Liver (tissue), 8 donors: ENCODE measurements at regions not wholly inside any gene's neighbourhood (a gene's known extent, or its start where the extent isn't known, plus 50 kb on each side); places are given as distances from the start of the nearest gene placed in this dataset.

Experiments
- DNase-seq: peaks from one replicate; pipeline ENCODE4 v3.0.0-alpha.2; 2017; ENCODE audit warnings: low spot score
- H3K27ac ChIP-seq, 2 donors: one replicate each; pipeline ENCODE4 v1.7.0; 2013; ENCODE audit warnings: inconsistent platforms in 2 of 2, low read length in 2 of 2, control low read depth in 1 of 2, low read depth in 1 of 2, mild to moderate bottlenecking in 1 of 2
- H3K27me3 ChIP-seq, 4 donors: one replicate each; pipeline versions ENCODE4 v1.6.1 to v1.7.0; 2013; ENCODE audit warnings: low read length in 3 of 4, inconsistent platforms in 1 of 4, mild to moderate bottlenecking in 1 of 4, moderate library complexity in 1 of 4; ENCODE audit not compliant: control insufficient read depth in 4 of 4, insufficient read depth in 4 of 4
- H3K36me3 ChIP-seq, 4 donors: one replicate each; pipeline versions ENCODE4 v1.6.1 to v1.7.0; 2013; ENCODE audit warnings: low read length in 3 of 4, mild to moderate bottlenecking in 3 of 4, low read depth in 1 of 4, moderate library complexity in 1 of 4; ENCODE audit not compliant: control insufficient read depth in 4 of 4, insufficient read depth in 3 of 4
- H3K4me1 ChIP-seq, 4 donors: one replicate each; pipeline versions ENCODE4 v1.6.1 to v1.7.0; 2013; ENCODE audit warnings: low read length in 3 of 4, mild to moderate bottlenecking in 3 of 4, moderate library complexity in 1 of 4; ENCODE audit not compliant: control insufficient read depth in 4 of 4, insufficient read depth in 4 of 4
- H3K4me3 ChIP-seq, 3 donors: one replicate each; pipeline versions ENCODE4 v1.6.1 to v1.7.0; 2013; ENCODE audit warnings: low read length in 3 of 3, control low read depth in 1 of 3, low read depth in 1 of 3, mild to moderate bottlenecking in 1 of 3
- H3K9ac ChIP-seq, 2 donors: one replicate each; pipeline ENCODE4 v1.7.0; 2013; ENCODE audit warnings: low read length in 2 of 2, mild to moderate bottlenecking in 2 of 2, moderate library complexity in 2 of 2, control low read depth in 1 of 2, low read depth in 1 of 2
- H3K9me3 ChIP-seq, 4 donors: one replicate each; pipeline versions ENCODE4 v1.6.1 to v1.7.0; 2013; ENCODE audit warnings: low read length in 3 of 4; ENCODE audit not compliant: control insufficient read depth in 4 of 4
- EGR1 ChIP-seq, 2 donors: IDR thresholded peaks; 2 replicates each; pipeline ENCODE4 v1.6.1; 2016 to 2018; ENCODE audit warnings: antibody characterized with exemption in 2 of 2, low read depth in 2 of 2
- FOXA1 ChIP-seq: IDR thresholded peaks from 2 replicates; pipeline ENCODE4 v1.6.1; 2016; ENCODE audit warnings: antibody characterized with exemption
- FOXA2 ChIP-seq: IDR thresholded peaks from 2 replicates; pipeline ENCODE4 v1.6.1; 2016; ENCODE audit warnings: antibody characterized with exemption
- GABPA ChIP-seq, 2 donors: IDR thresholded peaks in 1 of 2; conservative IDR thresholded peaks in 1 of 2; 2 replicates each; pipeline ENCODE4 v1.6.1; 2016; ENCODE audit warnings: antibody characterized with exemption in 2 of 2, mild to moderate bottlenecking in 1 of 2, moderate library complexity in 1 of 2
- HNF4A ChIP-seq, 2 donors: conservative IDR thresholded peaks; 2 replicates each; pipeline ENCODE4 v1.6.1; 2016; ENCODE audit warnings: antibody characterized with exemption in 2 of 2, mild to moderate bottlenecking in 2 of 2
- HNF4G ChIP-seq: IDR thresholded peaks from 2 replicates; pipeline ENCODE4 v1.6.1; 2016; ENCODE audit warnings: antibody characterized with exemption
- JUND ChIP-seq, 2 donors: IDR thresholded peaks; 2 replicates each; pipeline ENCODE4 v1.6.1; 2016; ENCODE audit warnings: antibody characterized with exemption in 2 of 2
- NR2F2 ChIP-seq: IDR thresholded peaks from 2 replicates; pipeline ENCODE4 v1.6.1; 2016; ENCODE audit warnings: antibody characterized with exemption
- RAD21 ChIP-seq, 2 donors: IDR thresholded peaks; 2 replicates each; pipeline ENCODE4 v1.6.1; 2016; ENCODE audit warnings: antibody characterized with exemption in 2 of 2, mild to moderate bottlenecking in 2 of 2
- RXRA ChIP-seq, 2 donors: IDR thresholded peaks; 2 replicates each; pipeline ENCODE4 v1.6.1; 2017 to 2018; ENCODE audit warnings: antibody characterized with exemption in 2 of 2, mild to moderate bottlenecking in 1 of 2
- SP1 ChIP-seq: IDR thresholded peaks from 2 replicates; pipeline ENCODE4 v1.6.1; 2018; ENCODE audit warnings: antibody characterized with exemption, mild to moderate bottlenecking
- TAF1 ChIP-seq: conservative IDR thresholded peaks from 2 replicates; pipeline ENCODE4 v1.6.1; 2016; ENCODE audit warnings: antibody characterized with exemption, mild to moderate bottlenecking
- YY1 ChIP-seq: IDR thresholded peaks from 2 replicates; pipeline ENCODE4 v1.6.1; 2016; ENCODE audit warnings: antibody characterized with exemption, mild to moderate bottlenecking
- whole genome bisulfite sequencing: extraction: QIAGEN DNeasy Blood & Tissue Kit; methylation state at CpG from one replicate; pipeline ENCODE4 v1.1.7; 2013; 5-methylcytosine and 5-hydroxymethylcytosine counted together
- TF ChIP-seq, protein P1 (sequence below): IDR thresholded peaks from 2 replicates; pipeline ENCODE4 v1.6.1; 2016; ENCODE audit warnings: antibody characterized with exemption
- TF ChIP-seq, protein P2 (sequence below): IDR thresholded peaks from 2 replicates; pipeline ENCODE4 v1.6.1; 2016; ENCODE audit warnings: antibody characterized with exemption
- TF ChIP-seq, protein P3 (sequence below): IDR thresholded peaks from 2 replicates; pipeline ENCODE4 v1.6.1; 2016; ENCODE audit warnings: antibody characterized with exemption, mild to moderate bottlenecking
- TF ChIP-seq, protein P4 (sequence below): fragments of 150-350 bp; IDR thresholded peaks from 2 replicates; pipeline ENCODE4 v1.5.1; 2017; ENCODE audit warnings: improper control_type of control experiment, low read depth, low read length; ENCODE audit not compliant: missing input control
- TF ChIP-seq, protein P5 (sequence below): IDR thresholded peaks from 2 replicates; pipeline ENCODE4 v1.6.1; 2016; ENCODE audit warnings: antibody characterized with exemption
- donor health status: healthy.
- donor health status: healthy.
- donor health status: healthy.
- donor health status: healthy.
- donor health status: healthy.

DNA sequence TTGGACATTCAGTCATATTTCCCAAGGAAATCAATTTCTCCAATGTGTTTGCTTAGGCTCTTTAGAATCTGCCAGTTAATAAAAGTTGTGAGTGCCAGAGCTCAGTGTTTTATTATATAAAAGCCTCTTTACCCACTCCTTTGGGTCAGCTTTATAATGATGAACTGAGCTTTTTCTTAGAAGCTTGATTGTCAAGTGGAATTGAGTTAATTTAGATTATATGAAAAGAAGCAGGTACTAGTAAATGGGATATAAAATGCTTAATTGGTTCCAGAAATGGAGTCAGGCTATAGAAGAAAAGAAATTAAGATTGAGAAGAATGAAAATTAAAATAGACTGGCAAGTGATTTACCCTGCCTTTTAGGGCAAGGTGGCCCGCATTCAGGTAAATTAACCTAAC, 363.2 kb downstream of the SLITRK6 start:
- Histone ChIP-seq H3K36me3 (no peaks in the 10 kb centered on the region), H3K27ac (no peak overlapping the region), H3K4me3 (no peak overlapping the region), H3K27me3 (peaks cover 0 to 3% (median 0%) of the 10 kb centered on the region in 4 donors), H3K4me1 (no peaks in the 10 kb centered on the region), H3K9me3 (peaks cover 0 to 3% (median 0%) of the 10 kb centered on the region in 4 donors), H3K9ac (no peak overlapping the region)
- no peak for DNase-seq
- no peak for TF ChIP-seq FOXA1
- no peak for TF ChIP-seq RXRA (IDR thresholded peaks at IDR 0.05)
- no peak for TF ChIP-seq YY1
- TF ChIP-seq, protein P1, sequence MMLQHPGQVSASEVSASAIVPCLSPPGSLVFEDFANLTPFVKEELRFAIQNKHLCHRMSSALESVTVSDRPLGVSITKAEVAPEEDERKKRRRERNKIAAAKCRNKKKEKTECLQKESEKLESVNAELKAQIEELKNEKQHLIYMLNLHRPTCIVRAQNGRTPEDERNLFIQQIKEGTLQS, result no peak
- no peak for TF ChIP-seq RAD21 (IDR thresholded peaks at IDR 0.05)
- no peak for TF ChIP-seq HNF4G
- no peak for TF ChIP-seq HNF4A (conservative IDR thresholded peaks at IDR 0.05)
- TF ChIP-seq, protein P2, sequence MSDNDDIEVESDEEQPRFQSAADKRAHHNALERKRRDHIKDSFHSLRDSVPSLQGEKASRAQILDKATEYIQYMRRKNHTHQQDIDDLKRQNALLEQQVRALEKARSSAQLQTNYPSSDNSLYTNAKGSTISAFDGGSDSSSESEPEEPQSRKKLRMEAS, result no peak
- TF ChIP-seq, protein P3, sequence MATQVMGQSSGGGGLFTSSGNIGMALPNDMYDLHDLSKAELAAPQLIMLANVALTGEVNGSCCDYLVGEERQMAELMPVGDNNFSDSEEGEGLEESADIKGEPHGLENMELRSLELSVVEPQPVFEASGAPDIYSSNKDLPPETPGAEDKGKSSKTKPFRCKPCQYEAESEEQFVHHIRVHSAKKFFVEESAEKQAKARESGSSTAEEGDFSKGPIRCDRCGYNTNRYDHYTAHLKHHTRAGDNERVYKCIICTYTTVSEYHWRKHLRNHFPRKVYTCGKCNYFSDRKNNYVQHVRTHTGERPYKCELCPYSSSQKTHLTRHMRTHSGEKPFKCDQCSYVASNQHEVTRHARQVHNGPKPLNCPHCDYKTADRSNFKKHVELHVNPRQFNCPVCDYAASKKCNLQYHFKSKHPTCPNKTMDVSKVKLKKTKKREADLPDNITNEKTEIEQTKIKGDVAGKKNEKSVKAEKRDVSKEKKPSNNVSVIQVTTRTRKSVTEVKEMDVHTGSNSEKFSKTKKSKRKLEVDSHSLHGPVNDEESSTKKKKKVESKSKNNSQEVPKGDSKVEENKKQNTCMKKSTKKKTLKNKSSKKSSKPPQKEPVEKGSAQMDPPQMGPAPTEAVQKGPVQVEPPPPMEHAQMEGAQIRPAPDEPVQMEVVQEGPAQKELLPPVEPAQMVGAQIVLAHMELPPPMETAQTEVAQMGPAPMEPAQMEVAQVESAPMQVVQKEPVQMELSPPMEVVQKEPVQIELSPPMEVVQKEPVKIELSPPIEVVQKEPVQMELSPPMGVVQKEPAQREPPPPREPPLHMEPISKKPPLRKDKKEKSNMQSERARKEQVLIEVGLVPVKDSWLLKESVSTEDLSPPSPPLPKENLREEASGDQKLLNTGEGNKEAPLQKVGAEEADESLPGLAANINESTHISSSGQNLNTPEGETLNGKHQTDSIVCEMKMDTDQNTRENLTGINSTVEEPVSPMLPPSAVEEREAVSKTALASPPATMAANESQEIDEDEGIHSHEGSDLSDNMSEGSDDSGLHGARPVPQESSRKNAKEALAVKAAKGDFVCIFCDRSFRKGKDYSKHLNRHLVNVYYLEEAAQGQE, result no peak
- TF ChIP-seq SP1, result no peak
- no peak for TF ChIP-seq GABPA (IDR thresholded peaks at IDR 0.05 in 1 of 2, conservative IDR thresholded peaks at IDR 0.05 in 1 of 2)
- no peak for TF ChIP-seq FOXA2
- WGBS, result 95% methylated on average over 1 of the region's 1 CpG

DNA sequence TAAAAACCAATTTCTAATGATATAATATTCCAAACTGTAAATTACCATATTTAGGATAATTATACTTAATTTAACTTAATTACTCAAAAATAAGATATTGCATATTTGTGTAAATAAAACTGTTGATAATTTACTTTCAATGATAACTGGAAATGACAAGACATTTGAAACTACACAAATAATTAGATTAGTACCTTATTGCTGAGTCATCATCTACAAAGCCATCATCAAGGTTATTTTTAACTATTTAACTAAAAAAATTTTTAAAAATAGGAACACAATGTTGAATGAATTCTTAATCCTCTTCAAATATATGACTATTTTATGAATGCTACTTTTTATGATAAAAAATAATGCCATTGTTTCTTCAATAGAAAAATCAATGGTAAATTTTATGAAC, 364.3 kb downstream of the SLITRK6 start:
- H3K4me1 ChIP-seq, result no peaks in the 10 kb centered on the region
- DNase-seq, result no peak
- TF ChIP-seq FOXA2, result no peak
- TF ChIP-seq, protein P4, sequence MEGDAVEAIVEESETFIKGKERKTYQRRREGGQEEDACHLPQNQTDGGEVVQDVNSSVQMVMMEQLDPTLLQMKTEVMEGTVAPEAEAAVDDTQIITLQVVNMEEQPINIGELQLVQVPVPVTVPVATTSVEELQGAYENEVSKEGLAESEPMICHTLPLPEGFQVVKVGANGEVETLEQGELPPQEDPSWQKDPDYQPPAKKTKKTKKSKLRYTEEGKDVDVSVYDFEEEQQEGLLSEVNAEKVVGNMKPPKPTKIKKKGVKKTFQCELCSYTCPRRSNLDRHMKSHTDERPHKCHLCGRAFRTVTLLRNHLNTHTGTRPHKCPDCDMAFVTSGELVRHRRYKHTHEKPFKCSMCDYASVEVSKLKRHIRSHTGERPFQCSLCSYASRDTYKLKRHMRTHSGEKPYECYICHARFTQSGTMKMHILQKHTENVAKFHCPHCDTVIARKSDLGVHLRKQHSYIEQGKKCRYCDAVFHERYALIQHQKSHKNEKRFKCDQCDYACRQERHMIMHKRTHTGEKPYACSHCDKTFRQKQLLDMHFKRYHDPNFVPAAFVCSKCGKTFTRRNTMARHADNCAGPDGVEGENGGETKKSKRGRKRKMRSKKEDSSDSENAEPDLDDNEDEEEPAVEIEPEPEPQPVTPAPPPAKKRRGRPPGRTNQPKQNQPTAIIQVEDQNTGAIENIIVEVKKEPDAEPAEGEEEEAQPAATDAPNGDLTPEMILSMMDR, result no peak
- TF ChIP-seq RXRA (IDR thresholded peaks at IDR 0.05), result no peak
- TF ChIP-seq, protein P1, result no peak
- TF ChIP-seq GABPA (IDR thresholded peaks at IDR 0.05 in 1 of 2, conservative IDR thresholded peaks at IDR 0.05 in 1 of 2), result no peak
- TF ChIP-seq EGR1 (IDR thresholded peaks at IDR 0.05; ENCODE audit: low read depth in 2 of 2), result no peak
- TF ChIP-seq, protein P5, sequence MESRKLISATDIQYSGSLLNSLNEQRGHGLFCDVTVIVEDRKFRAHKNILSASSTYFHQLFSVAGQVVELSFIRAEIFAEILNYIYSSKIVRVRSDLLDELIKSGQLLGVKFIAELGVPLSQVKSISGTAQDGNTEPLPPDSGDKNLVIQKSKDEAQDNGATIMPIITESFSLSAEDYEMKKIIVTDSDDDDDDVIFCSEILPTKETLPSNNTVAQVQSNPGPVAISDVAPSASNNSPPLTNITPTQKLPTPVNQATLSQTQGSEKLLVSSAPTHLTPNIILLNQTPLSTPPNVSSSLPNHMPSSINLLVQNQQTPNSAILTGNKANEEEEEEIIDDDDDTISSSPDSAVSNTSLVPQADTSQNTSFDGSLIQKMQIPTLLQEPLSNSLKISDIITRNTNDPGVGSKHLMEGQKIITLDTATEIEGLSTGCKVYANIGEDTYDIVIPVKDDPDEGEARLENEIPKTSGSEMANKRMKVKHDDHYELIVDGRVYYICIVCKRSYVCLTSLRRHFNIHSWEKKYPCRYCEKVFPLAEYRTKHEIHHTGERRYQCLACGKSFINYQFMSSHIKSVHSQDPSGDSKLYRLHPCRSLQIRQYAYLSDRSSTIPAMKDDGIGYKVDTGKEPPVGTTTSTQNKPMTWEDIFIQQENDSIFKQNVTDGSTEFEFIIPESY, result no peak
- no peak for TF ChIP-seq NR2F2
- TF ChIP-seq, protein P2, result no peak
- TF ChIP-seq YY1, result no peak
- no peak for TF ChIP-seq TAF1
- no peak for TF ChIP-seq HNF4A (conservative IDR thresholded peaks at IDR 0.05)
- TF ChIP-seq HNF4G, result no peak
- no peak for TF ChIP-seq JUND (IDR thresholded peaks at IDR 0.05)
- TF ChIP-seq RAD21 (IDR thresholded peaks at IDR 0.05), result no peak
- peaks cover 0 to 3% (median 0%) of the 10 kb centered on the region in 4 donors for H3K27me3 ChIP-seq
- H3K36me3 ChIP-seq, result no peaks in the 10 kb centered on the region
- no peak overlapping the region for H3K9ac ChIP-seq
- H3K4me3 ChIP-seq, result no peak overlapping the region
- H3K27ac ChIP-seq, result no peak overlapping the region
- H3K9me3 ChIP-seq, result peaks cover 0 to 3% (median 0%) of the 10 kb centered on the region in 4 donors
